ENCODE measurements at regions not wholly inside any gene's neighbourhood (a gene's known extent, or its start where the extent isn't known, plus 50 kb on each side); places are given as distances from the start of the nearest gene placed in this dataset.
"Not testable (repeated sequence)": the region's sequence is repeated elsewhere in the genome, so short reads cannot be mapped to it uniquely, and the experiment has no call there.

DNA sequence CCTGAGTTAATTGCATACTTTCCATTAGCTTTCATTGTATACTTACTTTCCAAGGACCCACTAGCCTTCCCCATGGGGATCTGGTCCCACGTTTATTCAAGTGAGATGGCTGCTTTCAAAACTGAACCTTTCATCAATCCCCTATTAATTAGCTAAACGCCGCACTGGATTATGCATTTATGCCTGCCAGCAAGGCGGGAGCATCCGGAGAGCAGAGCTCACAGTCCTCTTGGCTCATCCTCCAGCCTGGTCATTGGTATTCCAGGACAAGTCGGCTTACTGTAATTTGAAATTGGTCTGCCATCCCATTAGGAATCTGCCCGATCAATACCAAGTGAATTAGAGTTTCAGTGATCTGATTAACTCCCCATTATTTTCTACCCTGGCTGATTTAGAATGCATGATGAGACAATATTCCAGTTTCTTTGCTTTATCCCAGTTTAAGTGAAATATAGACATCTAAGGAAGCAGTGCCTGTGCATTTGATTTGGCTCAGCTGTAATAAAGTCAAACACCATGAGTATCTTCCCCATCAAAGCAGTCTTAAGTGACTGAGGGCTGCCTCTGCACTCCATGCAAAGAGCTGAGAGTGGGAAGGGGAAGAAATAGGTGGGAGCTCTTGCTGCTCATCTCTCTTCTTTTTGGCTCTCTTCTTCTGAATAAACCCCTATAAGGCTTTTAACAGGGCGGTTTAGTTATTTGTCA is 411.4 kb downstream of the GPAT3 start:
- Histone ChIP-seq H3K36me3 (no peaks in the 10 kb centered on the region), H3K4me1 (no peaks in the 10 kb centered on the region), H3K9me3 (no peaks in the 10 kb centered on the region), H3K27ac (no peak overlapping the region), H3K4me3 (no peak overlapping the region), H3K27me3 (no peaks in the 10 kb centered on the region)
- DNase-seq, result no peak
- TF ChIP-seq, protein P1, sequence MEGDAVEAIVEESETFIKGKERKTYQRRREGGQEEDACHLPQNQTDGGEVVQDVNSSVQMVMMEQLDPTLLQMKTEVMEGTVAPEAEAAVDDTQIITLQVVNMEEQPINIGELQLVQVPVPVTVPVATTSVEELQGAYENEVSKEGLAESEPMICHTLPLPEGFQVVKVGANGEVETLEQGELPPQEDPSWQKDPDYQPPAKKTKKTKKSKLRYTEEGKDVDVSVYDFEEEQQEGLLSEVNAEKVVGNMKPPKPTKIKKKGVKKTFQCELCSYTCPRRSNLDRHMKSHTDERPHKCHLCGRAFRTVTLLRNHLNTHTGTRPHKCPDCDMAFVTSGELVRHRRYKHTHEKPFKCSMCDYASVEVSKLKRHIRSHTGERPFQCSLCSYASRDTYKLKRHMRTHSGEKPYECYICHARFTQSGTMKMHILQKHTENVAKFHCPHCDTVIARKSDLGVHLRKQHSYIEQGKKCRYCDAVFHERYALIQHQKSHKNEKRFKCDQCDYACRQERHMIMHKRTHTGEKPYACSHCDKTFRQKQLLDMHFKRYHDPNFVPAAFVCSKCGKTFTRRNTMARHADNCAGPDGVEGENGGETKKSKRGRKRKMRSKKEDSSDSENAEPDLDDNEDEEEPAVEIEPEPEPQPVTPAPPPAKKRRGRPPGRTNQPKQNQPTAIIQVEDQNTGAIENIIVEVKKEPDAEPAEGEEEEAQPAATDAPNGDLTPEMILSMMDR (IDR thresholded peaks at IDR 0.05), result no peak
- intact Hi-C loops (cut with DNase I; ENCODE audit: low total_unique reads), result no loop called here

DNA sequence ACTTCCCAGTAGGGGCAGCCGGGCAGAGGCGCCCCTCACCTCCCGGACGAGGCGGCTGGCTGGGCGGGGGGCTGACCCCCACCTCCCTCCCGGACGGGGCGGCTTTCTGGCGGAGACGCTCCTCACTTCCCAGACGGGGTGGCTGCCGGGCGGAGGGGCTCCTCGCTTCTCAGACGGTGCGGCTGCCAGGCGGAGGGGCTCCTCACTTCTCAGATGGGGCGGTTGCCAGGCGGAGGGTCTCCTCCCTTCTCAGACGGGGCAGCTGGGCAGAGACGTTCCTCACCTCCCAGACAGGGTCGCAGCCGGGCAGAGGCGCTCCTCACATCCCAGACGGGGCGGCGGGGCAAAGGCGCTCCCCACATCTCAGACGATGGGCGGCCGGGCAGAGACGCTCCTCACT is 407.8 kb downstream of the GPAT3 start:
- H3K36me3 ChIP-seq; H3K4me3 ChIP-seq; intact Hi-C loops (cut with DNase I; ENCODE audit: low total_unique reads); H3K9me3 ChIP-seq; DNase-seq; H3K27me3 ChIP-seq; H3K27ac ChIP-seq; H3K4me1 ChIP-seq: not testable (repeated sequence)

- TF ChIP-seq, protein P1 (IDR thresholded peaks at IDR 0.05), result no peak
- Histone ChIP-seq H3K27me3 (no peaks in the 10 kb centered on the region), H3K36me3 (no peaks in the 10 kb centered on the region), H3K27ac (no peak overlapping the region), H3K4me1 (no peaks in the 10 kb centered on the region), H3K4me3 (no peak overlapping the region), H3K9me3 (no peaks in the 10 kb centered on the region)
- no peak for DNase-seq
- intact Hi-C loops (cut with DNase I; ENCODE audit: low total_unique reads), result no loop called here
Measured at GRCh38 chr4:83932750-83933391, 397.0 kb downstream of the GPAT3 start.

- H3K36me3 ChIP-seq, result no peaks in the 10 kb centered on the region
- no peaks in the 10 kb centered on the region for H3K4me1 ChIP-seq
- H3K4me3 ChIP-seq, result no peak overlapping the region
- intact Hi-C loops (cut with DNase I; ENCODE audit: low total_unique reads), result no loop called here
- H3K9me3 ChIP-seq, result no peaks in the 10 kb centered on the region
- no peak overlapping the region for H3K27ac ChIP-seq
- no peaks in the 10 kb centered on the region for H3K27me3 ChIP-seq
- DNase-seq, result no peak
- TF ChIP-seq, protein P1 (IDR thresholded peaks at IDR 0.05), result no peak
Measured at GRCh38 chr4:83931659-83932438, 395.9 kb downstream of the GPAT3 start.

GRCh38 chr4:83929550-83929949 is 393.6 kb downstream of the GPAT3 start:
- no peak for DNase-seq
- no peak overlapping the region for H3K27ac ChIP-seq
- H3K36me3 ChIP-seq, result no peaks in the 10 kb centered on the region
- no peaks in the 10 kb centered on the region for H3K27me3 ChIP-seq
- no peaks in the 10 kb centered on the region for H3K4me1 ChIP-seq
- intact Hi-C loops (cut with DNase I; ENCODE audit: low total_unique reads), result no loop called here
- H3K4me3 ChIP-seq, result no peak overlapping the region
- TF ChIP-seq, protein P1 (IDR thresholded peaks at IDR 0.05), result no peak
- no peaks in the 10 kb centered on the region for H3K9me3 ChIP-seq

DNA sequence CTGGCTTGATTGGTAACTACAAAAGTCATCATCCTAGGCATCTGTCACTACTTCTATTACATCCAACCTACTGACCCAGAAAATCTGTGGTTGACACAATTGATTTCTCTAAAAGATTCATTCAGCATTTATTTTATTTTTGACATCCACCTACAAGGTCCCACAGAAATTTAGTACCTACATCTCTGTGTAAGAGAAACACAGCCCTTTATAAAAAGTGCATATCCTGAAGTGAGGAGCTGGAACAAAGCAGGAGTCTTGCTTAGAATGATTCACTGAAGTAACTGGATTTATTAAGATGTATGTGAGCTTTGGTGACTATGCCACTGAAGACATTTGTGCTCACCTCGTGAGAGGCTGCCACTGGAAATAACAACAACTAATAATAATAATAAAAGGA is 391.0 kb downstream of the GPAT3 start:
- Histone ChIP-seq H3K4me3 (no peak overlapping the region), H3K4me1 (no peaks in the 10 kb centered on the region), H3K9me3 (no peaks in the 10 kb centered on the region), H3K27ac (no peak overlapping the region), H3K36me3 (no peaks in the 10 kb centered on the region), H3K27me3 (no peaks in the 10 kb centered on the region)
- intact Hi-C loops (cut with DNase I; ENCODE audit: low total_unique reads), result no loop called here
- TF ChIP-seq, protein P1 (IDR thresholded peaks at IDR 0.05), result no peak
- no peak for DNase-seq
